HG03571 (cell line): ENCODE measurements at regions not wholly inside any gene's neighbourhood (a gene's known extent, or its start where the extent isn't known, plus 50 kb on each side); places are given as distances from the start of the nearest gene placed in this dataset.

ENCODE experiments used
- ATAC-seq: cut with Tn5 transposase; IDR thresholded peaks from one replicate; pipeline ENCODE4 v1.9.1; 2021; ENCODE audit not compliant: unreplicated experiment

GRCh38 chr17:73753751-73754496, 109.7 kb upstream of the SDK2 start:
- no peak for ATAC-seq

- ATAC-seq: no peak
These were observed 110.7 kb upstream of the SDK2 start for GRCh38 chr17:73754886-73755400.

- no peak for ATAC-seq
These were observed 113.2 kb upstream of the SDK2 start for GRCh38 chr17:73757420-73757819.

- ATAC-seq: no peak
These were observed 114.0 kb upstream of the SDK2 start for GRCh38 chr17:73758245-73758644.

- ATAC-seq: no peak
These were observed 115.1 kb upstream of the SDK2 start for GRCh38 chr17:73759324-73759723.

GRCh38 chr17:73759734-73760438, 115.6 kb upstream of the SDK2 start:
- no peak for ATAC-seq

- ATAC-seq: no peak
These were observed 116.2 kb upstream of the SDK2 start for GRCh38 chr17:73760439-73760758.

GRCh38 chr17:73765824-73766563, 121.7 kb upstream of the SDK2 start:
- no peak for ATAC-seq

- no peak for ATAC-seq
These were observed 123.5 kb upstream of the SDK2 start for GRCh38 chr17:73767696-73768095.

GRCh38 chr17:73768691-73769090, 124.4 kb upstream of the SDK2 start:
- no peak for ATAC-seq

GRCh38 chr17:73769479-73769878, 125.2 kb upstream of the SDK2 start:
- ATAC-seq: no peak

GRCh38 chr17:73770115-73770848, 126.0 kb upstream of the SDK2 start:
- ATAC-seq: no peak

GRCh38 chr17:73770849-73771229, 126.6 kb upstream of the SDK2 start:
- ATAC-seq: no peak

- ATAC-seq: no peak
These were observed 128.0 kb upstream of the SDK2 start for GRCh38 chr17:73772107-73772705.

- no peak for ATAC-seq
These were observed 129.5 kb upstream of the SDK2 start for GRCh38 chr17:73773702-73774101.

- ATAC-seq: no peak
These were observed 130.6 kb upstream of the SDK2 start for GRCh38 chr17:73774852-73775251.

- ATAC-seq: no peak
These were observed 132.3 kb upstream of the SDK2 start for GRCh38 chr17:73776351-73777130.

- no peak for ATAC-seq
These were observed 132.8 kb upstream of the SDK2 start for GRCh38 chr17:73777131-73777449.

GRCh38 chr17:73782231-73782630, 138.0 kb upstream of the SDK2 start:
- ATAC-seq: no peak
